SK-N-SH treated with all-trans-retinoic acid at 6 μM for 48 hours (cell line): ENCODE measurements at regions not wholly inside any gene's neighbourhood (a gene's known extent, or its start where the extent isn't known, plus 50 kb on each side); places are given as distances from the start of the nearest gene placed in this dataset.

ENCODE experiments used
- ARNTL ChIP-seq: fragments of 450-650 bp; formaldehyde crosslinking; IDR thresholded peaks from 2 replicates; pipeline ENCODE4 v1.5.0; 2020; ENCODE audit warnings: low read depth, mild to moderate bottlenecking, moderate library complexity, borderline replicate concordance
- PATZ1 ChIP-seq: fragments of 250-450 bp; sonication (Bioruptor Pico); IDR thresholded peaks from 2 replicates; pipeline ENCODE4 v1.8.0; 2020; ENCODE audit warnings: mild to moderate bottlenecking, moderate library complexity, borderline replicate concordance
- SNAI2 ChIP-seq: fragments of 250-450 bp; sonication (Bioruptor Pico); IDR thresholded peaks from 2 replicates; pipeline ENCODE4 v1.5.0; 2020; ENCODE audit warnings: mild to moderate bottlenecking, moderate library complexity
- ZC3H10 ChIP-seq: fragments of 250-450 bp; sonication (Bioruptor Pico); IDR thresholded peaks from 2 replicates; pipeline ENCODE4 v1.5.1; 2021; ENCODE audit warnings: mild to moderate bottlenecking, moderate library complexity
- ZFP30 ChIP-seq: fragments of 450-650 bp; formaldehyde crosslinking; IDR thresholded peaks from 2 replicates; pipeline ENCODE4 v1.5.0; 2022; ENCODE audit warnings: mild to moderate bottlenecking, moderate library complexity

DNA sequence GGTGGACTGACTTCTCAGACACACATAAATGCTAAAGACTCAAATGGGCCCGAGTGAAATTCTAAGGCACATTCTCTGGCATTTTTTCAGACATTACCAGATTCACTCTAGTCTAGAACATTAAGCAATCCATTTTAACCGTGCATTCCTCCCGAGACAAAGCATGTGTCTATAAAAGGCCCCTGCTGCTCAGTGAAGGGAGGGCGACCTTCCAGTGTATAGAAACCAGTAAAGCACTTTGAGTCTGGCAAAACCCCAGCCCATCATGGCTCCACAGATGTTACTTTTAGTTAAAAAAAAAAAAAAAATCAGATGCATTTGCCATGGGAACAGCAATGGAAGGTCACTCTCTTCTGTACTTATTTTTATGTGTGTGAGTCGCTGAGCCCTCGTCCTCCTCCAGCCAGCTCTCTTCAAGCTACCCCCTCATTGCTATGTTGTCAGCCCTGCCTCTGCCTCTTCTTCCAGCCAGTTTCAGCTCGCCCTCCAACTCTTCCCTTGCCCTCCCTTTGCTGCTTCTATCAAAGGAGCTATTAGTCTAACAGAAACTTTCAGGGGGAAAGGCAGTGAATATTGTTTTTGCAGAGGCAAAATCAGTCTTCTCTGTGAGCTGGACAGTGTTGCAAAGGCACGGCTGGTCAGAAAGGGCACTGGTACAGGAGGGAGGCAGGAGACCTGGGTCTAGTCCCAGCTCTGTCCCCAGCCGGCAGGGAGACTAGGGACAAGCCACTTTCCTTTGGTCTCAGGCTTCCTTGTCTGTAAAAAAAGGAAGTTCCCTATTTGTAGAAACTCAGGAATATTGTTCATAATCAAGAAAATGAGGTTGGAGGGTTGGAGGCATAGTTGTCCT lies 644.2 kb downstream of the ZNF674 start:
- no peak for TF ChIP-seq SNAI2 (CRISPR knock-in tag)
- no peak for TF ChIP-seq ZFP30 (CRISPR knock-in tag)
- TF ChIP-seq ZC3H10 = no peak
- TF ChIP-seq PATZ1 = no peak
- TF ChIP-seq ARNTL = no peak
